ENCODE measurements at regions not wholly inside any gene's neighbourhood (a gene's known extent, or its start where the extent isn't known, plus 50 kb on each side); places are given as distances from the start of the nearest gene placed in this dataset.

GRCh38 chr1:239560921-239561320, 174.6 kb downstream of the CHRM3 start:
- TF ChIP-seq, protein P1, sequence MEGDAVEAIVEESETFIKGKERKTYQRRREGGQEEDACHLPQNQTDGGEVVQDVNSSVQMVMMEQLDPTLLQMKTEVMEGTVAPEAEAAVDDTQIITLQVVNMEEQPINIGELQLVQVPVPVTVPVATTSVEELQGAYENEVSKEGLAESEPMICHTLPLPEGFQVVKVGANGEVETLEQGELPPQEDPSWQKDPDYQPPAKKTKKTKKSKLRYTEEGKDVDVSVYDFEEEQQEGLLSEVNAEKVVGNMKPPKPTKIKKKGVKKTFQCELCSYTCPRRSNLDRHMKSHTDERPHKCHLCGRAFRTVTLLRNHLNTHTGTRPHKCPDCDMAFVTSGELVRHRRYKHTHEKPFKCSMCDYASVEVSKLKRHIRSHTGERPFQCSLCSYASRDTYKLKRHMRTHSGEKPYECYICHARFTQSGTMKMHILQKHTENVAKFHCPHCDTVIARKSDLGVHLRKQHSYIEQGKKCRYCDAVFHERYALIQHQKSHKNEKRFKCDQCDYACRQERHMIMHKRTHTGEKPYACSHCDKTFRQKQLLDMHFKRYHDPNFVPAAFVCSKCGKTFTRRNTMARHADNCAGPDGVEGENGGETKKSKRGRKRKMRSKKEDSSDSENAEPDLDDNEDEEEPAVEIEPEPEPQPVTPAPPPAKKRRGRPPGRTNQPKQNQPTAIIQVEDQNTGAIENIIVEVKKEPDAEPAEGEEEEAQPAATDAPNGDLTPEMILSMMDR (IDR thresholded peaks at IDR 0.05; ENCODE audit: insufficient read depth, low read length) = no peak
- no peak for TF ChIP-seq POLR2AphosphoS5 (IDR thresholded peaks at IDR 0.05; ENCODE audit: low read depth)
